Tibial nerve (tissue), 4 donors: ENCODE measurements at regions not wholly inside any gene's neighbourhood (a gene's known extent, or its start where the extent isn't known, plus 50 kb on each side); places are given as distances from the start of the nearest gene placed in this dataset.

ENCODE experiments used
- DNase-seq, 2 donors: peaks; one replicate each; pipeline ENCODE4 v3.0.0-alpha.2; 2019; ENCODE audit warnings: low spot score in 2 of 2
- H3K27ac ChIP-seq, 4 donors: fragments of 200-600 bp; sonication (generic) in 3 of 4; one replicate each; pipeline ENCODE4 v1.5.1; 2017 to 2019; ENCODE audit warnings: mild to moderate bottlenecking in 1 of 4
- H3K27me3 ChIP-seq, 2 donors: fragments of 200-600 bp; sonication (generic) in 1 of 2; one replicate each; pipeline versions ENCODE4 v1.5.1 to v1.6.0; 2017 to 2019
- H3K36me3 ChIP-seq, 3 donors: fragments of 200-600 bp; sonication (generic); one replicate each; pipeline ENCODE4 v1.5.1; 2018 to 2019
- H3K4me1 ChIP-seq, 4 donors: fragments of 200-600 bp; sonication (generic) in 3 of 4; one replicate each; pipeline ENCODE4 v1.5.1; 2017 to 2019
- H3K4me3 ChIP-seq, 4 donors: fragments of 200-600 bp; sonication (generic) in 3 of 4; one replicate each; pipeline ENCODE4 v1.5.1; 2017 to 2019; ENCODE audit warnings: mild to moderate bottlenecking in 1 of 4, moderate library complexity in 1 of 4
- H3K9me3 ChIP-seq, 4 donors: fragments of 200-600 bp; sonication (generic) in 3 of 4; one replicate each; pipeline ENCODE4 v1.5.1; 2017 to 2019
- EP300 ChIP-seq, 2 donors: sonication (generic); formaldehyde crosslinking; IDR thresholded peaks; one replicate each; pipeline ENCODE4 v1.6.1; 2017; ENCODE audit warnings: antibody characterized with exemption in 2 of 2, mild to moderate bottlenecking in 1 of 2
- POLR2A ChIP-seq, 2 donors: fragments of 450-650 bp; IDR thresholded peaks; one replicate each; pipeline ENCODE4 v1.6.1; 2017; ENCODE audit warnings: antibody characterized with exemption in 2 of 2, mild to moderate bottlenecking in 2 of 2, moderate library complexity in 2 of 2
- WGBS, 2 donors: methylation state at CpG; one replicate each; pipeline ENCODE4 v1.1.5; 2018; 5-methylcytosine and 5-hydroxymethylcytosine counted together
- TF ChIP-seq, protein P1 (sequence below), 5 experiments: fragments of 200-600 bp in 3 of 5; fragments of 450-650 bp in 2 of 5; sonication (generic) in 3 of 5; IDR thresholded peaks; one replicate each; pipeline ENCODE4 v1.5.1; 2016 to 2019; ENCODE audit warnings: antibody characterized with exemption in 5 of 5, mild to moderate bottlenecking in 3 of 5, moderate library complexity in 2 of 5

DNA sequence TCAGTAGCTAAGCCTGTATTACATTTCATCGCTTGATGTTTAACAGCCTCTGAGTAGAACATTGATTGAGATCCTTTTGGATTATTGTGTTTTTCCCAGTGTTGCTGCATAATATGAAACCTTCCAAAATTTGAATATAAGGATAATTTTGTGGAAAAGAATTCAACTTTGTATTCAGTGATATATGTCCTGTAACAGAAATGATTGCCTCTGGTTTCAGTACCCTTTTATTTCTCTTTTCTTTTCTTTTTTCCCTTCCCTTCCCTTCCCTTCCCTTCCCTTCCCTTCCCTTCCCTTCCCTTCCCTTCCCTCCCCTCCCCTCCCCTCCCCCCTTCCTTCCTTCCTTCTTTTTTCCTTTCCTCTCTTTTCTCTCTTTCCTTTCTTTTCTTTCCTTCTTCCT, 74.6 kb downstream of the UTRN start:
- WGBS, 2 donors: 68 to 81% methylated on average over 1 of the region's 1 CpG
- no peak for TF ChIP-seq POLR2A (IDR thresholded peaks at IDR 0.05)
- TF ChIP-seq EP300 (IDR thresholded peaks at IDR 0.05): no peak
- TF ChIP-seq, protein P1, sequence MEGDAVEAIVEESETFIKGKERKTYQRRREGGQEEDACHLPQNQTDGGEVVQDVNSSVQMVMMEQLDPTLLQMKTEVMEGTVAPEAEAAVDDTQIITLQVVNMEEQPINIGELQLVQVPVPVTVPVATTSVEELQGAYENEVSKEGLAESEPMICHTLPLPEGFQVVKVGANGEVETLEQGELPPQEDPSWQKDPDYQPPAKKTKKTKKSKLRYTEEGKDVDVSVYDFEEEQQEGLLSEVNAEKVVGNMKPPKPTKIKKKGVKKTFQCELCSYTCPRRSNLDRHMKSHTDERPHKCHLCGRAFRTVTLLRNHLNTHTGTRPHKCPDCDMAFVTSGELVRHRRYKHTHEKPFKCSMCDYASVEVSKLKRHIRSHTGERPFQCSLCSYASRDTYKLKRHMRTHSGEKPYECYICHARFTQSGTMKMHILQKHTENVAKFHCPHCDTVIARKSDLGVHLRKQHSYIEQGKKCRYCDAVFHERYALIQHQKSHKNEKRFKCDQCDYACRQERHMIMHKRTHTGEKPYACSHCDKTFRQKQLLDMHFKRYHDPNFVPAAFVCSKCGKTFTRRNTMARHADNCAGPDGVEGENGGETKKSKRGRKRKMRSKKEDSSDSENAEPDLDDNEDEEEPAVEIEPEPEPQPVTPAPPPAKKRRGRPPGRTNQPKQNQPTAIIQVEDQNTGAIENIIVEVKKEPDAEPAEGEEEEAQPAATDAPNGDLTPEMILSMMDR (IDR thresholded peaks at IDR 0.05): no peak
- H3K4me1 ChIP-seq: peaks cover 0 to 87% (median 17%) of the 10 kb centered on the region in 4 donors
- no peak overlapping the region for H3K27ac ChIP-seq
- H3K36me3 ChIP-seq: no peaks in the 10 kb centered on the region
- H3K9me3 ChIP-seq: no peaks in the 10 kb centered on the region
- no peak overlapping the region for H3K4me3 ChIP-seq
- DNase-seq: no peak
- no peaks in the 10 kb centered on the region for H3K27me3 ChIP-seq

DNA sequence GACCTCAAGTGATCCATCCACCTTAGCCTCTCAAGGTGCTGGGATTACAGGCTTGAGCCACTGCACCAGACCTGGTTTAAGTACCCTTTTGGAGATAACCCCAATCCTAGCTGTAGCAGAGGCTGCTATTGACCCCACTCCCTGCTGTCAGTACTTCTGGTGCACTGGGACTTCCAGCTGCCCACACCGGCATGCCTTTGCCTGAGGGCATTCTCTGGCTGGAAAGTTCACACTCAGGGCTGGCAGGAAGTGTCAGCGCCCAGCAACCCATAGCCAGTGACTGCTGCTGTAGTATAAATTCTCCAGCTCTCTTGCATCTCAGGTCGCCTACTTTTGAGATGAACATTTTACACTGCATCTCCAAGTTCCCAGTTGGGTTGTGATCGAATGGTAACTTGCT, 75.3 kb downstream of the UTRN start:
- Histone ChIP-seq H3K4me1 (peaks cover 0 to 89% (median 21%) of the 10 kb centered on the region in 4 donors), H3K27me3 (no peaks in the 10 kb centered on the region), H3K27ac (peak overlapping the region in 2 of 4 donors; percentile 56 to 60), H3K36me3 (no peaks in the 10 kb centered on the region), H3K9me3 (no peaks in the 10 kb centered on the region), H3K4me3 (no peak overlapping the region)
- TF ChIP-seq EP300 (IDR thresholded peaks at IDR 0.05) (no peak), POLR2A (IDR thresholded peaks at IDR 0.05) (no peak)
- TF ChIP-seq, protein P1 (IDR thresholded peaks at IDR 0.05): no peak
- no peak for DNase-seq
- WGBS, 2 donors: 58 to 65% methylated on average over 4 of the region's 4 CpGs

DNA sequence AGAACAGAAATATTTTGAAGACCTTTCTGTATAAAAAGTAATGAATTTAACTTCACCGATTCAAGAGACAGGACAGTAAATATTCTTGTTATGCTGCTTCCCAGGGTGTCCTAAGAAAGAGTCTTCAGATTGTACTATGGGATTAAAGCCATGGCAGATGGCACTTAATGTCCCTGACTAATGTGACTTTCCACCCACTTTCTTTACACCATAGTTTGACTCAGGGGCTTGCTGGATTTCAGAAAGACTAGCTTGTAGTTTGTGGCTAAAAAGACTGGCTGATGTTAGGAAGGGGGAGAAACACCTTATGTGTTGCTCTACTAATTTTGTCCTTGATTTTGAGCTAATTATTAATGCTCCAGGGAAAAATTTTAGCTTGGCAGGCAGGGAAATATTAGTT, 75.9 kb downstream of the UTRN start:
- Histone ChIP-seq H3K9me3 (no peaks in the 10 kb centered on the region), H3K4me1 (peaks cover 0 to 92% (median 24%) of the 10 kb centered on the region in 4 donors), H3K27ac (peak overlapping the region in 2 of 4 donors; percentile 56 to 60), H3K36me3 (no peaks in the 10 kb centered on the region), H3K4me3 (no peak overlapping the region), H3K27me3 (no peaks in the 10 kb centered on the region)
- DNase-seq: no peak
- WGBS, 2 donors: 65 to 82% methylated on average over 1 of the region's 1 CpG
- TF ChIP-seq POLR2A (IDR thresholded peaks at IDR 0.05) (no peak), EP300 (IDR thresholded peaks at IDR 0.05) (no peak)
- TF ChIP-seq, protein P1 (IDR thresholded peaks at IDR 0.05): no peak

DNA sequence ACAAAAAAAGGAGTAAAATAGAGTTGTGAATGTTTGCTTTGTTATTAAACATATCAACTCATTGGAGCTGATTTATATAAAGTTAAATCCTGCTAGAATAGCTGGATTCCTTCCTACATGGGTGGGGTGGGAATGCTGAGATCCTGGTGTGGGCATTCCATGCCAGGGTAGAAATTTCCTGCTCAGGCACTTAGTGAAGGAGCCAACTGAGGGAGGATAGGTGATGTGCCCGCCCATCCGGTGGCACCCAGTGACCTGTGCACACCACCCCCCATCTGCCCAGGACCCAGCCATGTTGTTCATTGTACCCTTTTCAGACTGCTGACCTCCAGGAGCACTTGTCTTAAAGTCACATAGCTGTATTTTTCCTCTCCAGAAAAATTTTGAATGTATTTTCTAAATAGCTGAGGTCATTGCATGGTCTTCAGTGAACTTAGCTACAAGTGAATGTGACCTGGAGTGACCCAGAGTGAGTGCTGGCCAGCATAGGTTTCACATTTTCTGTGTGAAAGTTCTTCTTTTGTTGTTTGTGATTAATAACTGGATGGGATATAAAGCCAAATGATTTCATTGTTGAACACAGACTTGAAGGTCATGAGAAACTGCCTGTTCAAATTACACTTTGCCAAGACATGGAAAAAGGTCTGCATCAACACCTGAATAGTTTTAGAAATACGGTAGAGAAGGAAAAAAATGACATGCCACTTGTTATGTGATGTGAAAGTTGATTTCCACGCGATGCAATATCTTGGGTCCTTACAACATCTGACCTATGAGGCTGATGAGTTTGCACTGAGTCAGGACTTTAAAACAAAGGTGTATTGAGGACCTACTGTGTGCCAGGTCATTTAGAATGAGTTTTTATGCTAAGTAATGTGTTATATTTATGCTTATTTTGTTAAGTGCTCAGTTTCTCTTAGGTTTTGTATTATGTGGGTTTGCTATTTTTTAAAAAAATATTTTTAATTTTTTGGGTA, 77.2 kb downstream of the UTRN start:
- peak overlapping the region in 3 of 4 donors; percentile 46 to 60 (median 56) for H3K27ac ChIP-seq
- no peaks in the 10 kb centered on the region for H3K9me3 ChIP-seq
- H3K4me3 ChIP-seq: no peak overlapping the region
- H3K27me3 ChIP-seq: no peaks in the 10 kb centered on the region
- WGBS, 2 donors: 40 to 50% methylated on average over 5 of the region's 5 CpGs
- peaks cover 0 to 93% (median 23%) of the 10 kb centered on the region in 4 donors for H3K4me1 ChIP-seq
- TF ChIP-seq, protein P1 (IDR thresholded peaks at IDR 0.05): no peak
- TF ChIP-seq EP300 (IDR thresholded peaks at IDR 0.05) (peak in 1 of 2 donors; percentile 26), POLR2A (IDR thresholded peaks at IDR 0.05) (no peak)
- no peak for DNase-seq
- H3K36me3 ChIP-seq: no peaks in the 10 kb centered on the region

DNA sequence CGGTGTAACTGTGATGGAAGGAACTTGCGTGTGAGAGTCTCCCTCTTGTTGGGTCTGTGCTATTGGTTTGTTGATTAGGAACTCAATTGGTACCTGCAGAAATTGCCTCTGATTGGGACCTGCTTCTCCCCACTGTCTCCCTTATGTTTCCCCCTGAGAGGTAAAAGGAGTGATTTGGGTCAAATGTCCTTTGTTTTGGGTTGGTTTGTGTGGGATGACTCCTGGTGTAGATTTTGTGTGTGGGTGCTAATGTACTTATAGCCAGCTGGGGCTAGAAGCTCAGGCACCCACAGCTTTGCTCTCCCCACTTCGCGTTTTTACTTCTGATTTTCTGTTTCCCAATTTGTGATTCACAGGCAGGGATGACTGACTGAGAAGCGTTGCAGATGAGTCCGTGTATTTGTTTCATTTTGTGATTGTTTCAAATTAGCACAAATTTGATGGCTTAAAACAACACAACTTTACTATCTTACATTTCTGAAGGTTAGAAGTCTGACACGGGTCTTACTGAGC, 79.1 kb downstream of the UTRN start:
- Histone ChIP-seq H3K27ac (peak overlapping the region in 2 of 4 donors; percentile 68 to 79), H3K36me3 (no peaks in the 10 kb centered on the region), H3K4me1 (peaks cover 0 to 84% (median 23%) of the 10 kb centered on the region in 4 donors), H3K9me3 (no peaks in the 10 kb centered on the region), H3K27me3 (no peaks in the 10 kb centered on the region), H3K4me3 (no peak overlapping the region)
- no peak for DNase-seq
- TF ChIP-seq, protein P1 (IDR thresholded peaks at IDR 0.05): no peak
- no peak for TF ChIP-seq EP300 (IDR thresholded peaks at IDR 0.05)
- 74 to 84% methylated on average over 7 of the region's 7 CpGs for WGBS, 2 donors
